SIG-M5 treated with dmso at 0.1 percent for 504 hours (cell line): ENCODE measurements at regions not wholly inside any gene's neighbourhood (a gene's known extent, or its start where the extent isn't known, plus 50 kb on each side); places are given as distances from the start of the nearest gene placed in this dataset.

Source experiments
- DNase-seq: peaks from one replicate; lab custom pipeline; 2025; ENCODE audit not compliant: unreplicated experiment; lab: John Stamatoyannopoulos, UW

- DNase-seq, result no peak
Observed at GRCh38 chr7:46357851-46358250, 436.8 kb upstream of the IGFBP3 start.

- DNase-seq, result no peak
Observed at GRCh38 chr7:46357290-46357689, 436.2 kb upstream of the IGFBP3 start.

GRCh38 chr7:46356371-46356770 lies 435.3 kb upstream of the IGFBP3 start:
- no peak for DNase-seq

GRCh38 chr7:46355331-46355730 lies 434.3 kb upstream of the IGFBP3 start:
- no peak for DNase-seq

GRCh38 chr7:46352004-46352954 lies 431.2 kb upstream of the IGFBP3 start:
- DNase-seq, result peak; percentile 39

- DNase-seq, result no peak
Observed at GRCh38 chr7:46349490-46349889, 428.4 kb upstream of the IGFBP3 start.

GRCh38 chr7:46344533-46344932 lies 423.5 kb upstream of the IGFBP3 start:
- no peak for DNase-seq

- DNase-seq, result no peak
Observed at GRCh38 chr7:46343802-46344201, 422.7 kb upstream of the IGFBP3 start.

- no peak for DNase-seq
Observed at GRCh38 chr7:46322937-46323336, 401.9 kb upstream of the IGFBP3 start.

- no peak for DNase-seq
Observed at GRCh38 chr7:46321556-46322205, 400.6 kb upstream of the IGFBP3 start.

GRCh38 chr7:46320956-46321355 lies 399.9 kb upstream of the IGFBP3 start:
- DNase-seq, result no peak

GRCh38 chr7:46319841-46320240 lies 398.8 kb upstream of the IGFBP3 start:
- DNase-seq, result no peak

- DNase-seq, result no peak
Observed at GRCh38 chr7:46318276-46318675, 397.2 kb upstream of the IGFBP3 start.

- DNase-seq, result no peak
Observed at GRCh38 chr7:46317256-46317655, 396.2 kb upstream of the IGFBP3 start.

GRCh38 chr7:46315891-46316290 lies 394.8 kb upstream of the IGFBP3 start:
- DNase-seq, result no peak

GRCh38 chr7:46301677-46302076 lies 380.6 kb upstream of the IGFBP3 start:
- no peak for DNase-seq

GRCh38 chr7:46297515-46297914 lies 376.4 kb upstream of the IGFBP3 start:
- no peak for DNase-seq

GRCh38 chr7:46296526-46296925 lies 375.5 kb upstream of the IGFBP3 start:
- no peak for DNase-seq

- no peak for DNase-seq
Observed at GRCh38 chr7:46294381-46294780, 373.3 kb upstream of the IGFBP3 start.

- no peak for DNase-seq
Observed at GRCh38 chr7:46292741-46293140, 371.7 kb upstream of the IGFBP3 start.

- no peak for DNase-seq
Observed at GRCh38 chr7:46291601-46292150, 370.6 kb upstream of the IGFBP3 start.

GRCh38 chr7:46291050-46291438 lies 370.0 kb upstream of the IGFBP3 start:
- no peak for DNase-seq
